ENCODE measurements at regions not wholly inside any gene's neighbourhood (a gene's known extent, or its start where the extent isn't known, plus 50 kb on each side); places are given as distances from the start of the nearest gene placed in this dataset.

DNA sequence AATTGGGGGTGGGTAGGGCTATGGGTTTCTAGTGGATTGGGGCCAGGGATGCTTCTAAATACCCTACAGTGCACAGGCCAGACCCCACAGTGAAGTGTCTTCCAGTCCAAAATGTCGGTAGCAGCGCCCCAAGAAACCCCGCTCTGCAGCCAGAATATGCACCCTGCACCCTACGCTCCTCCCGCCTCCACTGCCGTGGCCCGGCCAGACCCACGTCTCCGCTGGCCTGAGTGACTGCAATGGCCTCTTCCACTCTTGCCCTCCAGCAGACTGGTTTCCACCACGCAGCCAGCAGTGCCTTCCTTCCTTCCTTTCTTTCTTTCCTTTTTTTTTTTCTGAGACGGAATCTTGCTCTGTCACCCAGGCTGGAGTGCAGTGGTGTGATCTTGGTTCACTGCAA lies 91.4 kb upstream of the TAF1B start:
- no peak for DNase-seq (ENCODE audit: low read depth in 6 of 9, low spot score in 9 of 9)
- peaks cover 0 to 27% of the 10 kb centered on the region in 2 donors for H3K27me3 ChIP-seq (ENCODE audit: control insufficient read depth in 2 of 2, insufficient read depth in 1 of 2, low read length in 1 of 2)
- H3K4me1 ChIP-seq (ENCODE audit: control insufficient read depth in 2 of 2, insufficient read depth in 2 of 2, low read length in 2 of 2): peaks cover 21 to 30% of the 10 kb centered on the region in 2 donors
- H3K36me3 ChIP-seq (ENCODE audit: control insufficient read depth in 2 of 2, insufficient read depth in 2 of 2, low read length in 1 of 2): no peaks in the 10 kb centered on the region
- no peaks in the 10 kb centered on the region for H3K9me3 ChIP-seq (ENCODE audit: control insufficient read depth in 2 of 2, insufficient read depth in 1 of 2, low read length in 1 of 2)
- WGBS: 98% methylated on average over 11 of the region's 11 CpGs
- H3K4me3 ChIP-seq (ENCODE audit: low read length in 2 of 2): no peak overlapping the region
- H3K27ac ChIP-seq (ENCODE audit: low read depth in 1 of 2, low read length in 1 of 2): no peak overlapping the region

DNA sequence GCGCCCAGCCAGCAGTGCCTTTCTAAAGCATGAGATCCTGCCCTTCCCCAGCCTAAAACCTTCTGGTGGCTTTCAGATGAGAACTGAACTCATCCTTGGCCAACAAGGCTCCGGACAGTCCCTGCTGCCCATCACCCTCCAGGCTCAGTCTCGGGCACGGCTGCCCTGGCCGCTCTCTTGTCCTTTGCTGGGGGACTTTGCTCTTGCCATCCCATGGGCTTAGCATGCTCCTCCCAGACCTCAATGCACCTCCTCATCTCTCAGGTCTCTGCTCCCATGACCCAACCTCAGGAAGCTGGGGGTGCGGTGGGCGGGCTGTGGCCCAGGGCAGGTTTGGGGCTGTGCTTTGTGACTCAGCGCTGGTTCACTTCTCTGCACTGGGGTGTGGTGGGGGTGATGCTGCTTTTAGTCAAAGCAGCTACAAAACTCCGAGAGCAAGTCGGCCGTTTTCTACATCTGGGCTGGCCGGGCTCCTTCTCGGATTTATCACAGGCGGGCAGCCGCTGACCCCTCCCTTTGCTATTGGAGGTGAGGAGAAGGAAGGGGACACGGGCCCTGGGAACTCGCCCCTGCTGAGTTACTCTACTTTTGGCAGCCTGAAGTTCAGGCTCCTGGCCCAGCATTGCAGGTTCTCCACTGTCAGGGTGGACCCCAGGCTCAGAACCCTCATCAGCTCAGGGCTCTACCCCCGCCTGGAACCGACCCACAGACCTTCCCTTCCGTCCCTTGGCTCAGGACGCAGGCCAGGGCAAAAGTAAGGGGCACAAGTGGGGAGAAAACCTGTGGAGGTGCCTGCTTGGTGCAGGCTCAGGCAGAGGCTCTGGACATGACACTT lies 90.6 kb upstream of the TAF1B start:
- no peak for DNase-seq (ENCODE audit: low read depth in 6 of 9, low spot score in 9 of 9)
- H3K4me1 ChIP-seq (ENCODE audit: control insufficient read depth in 2 of 2, insufficient read depth in 2 of 2, low read length in 2 of 2): peaks cover 21 to 39% of the 10 kb centered on the region in 2 donors
- H3K36me3 ChIP-seq (ENCODE audit: control insufficient read depth in 2 of 2, insufficient read depth in 2 of 2, low read length in 1 of 2): no peaks in the 10 kb centered on the region
- H3K4me3 ChIP-seq (ENCODE audit: low read length in 2 of 2): no peak overlapping the region
- peaks cover 0 to 35% of the 10 kb centered on the region in 2 donors for H3K27me3 ChIP-seq (ENCODE audit: control insufficient read depth in 2 of 2, insufficient read depth in 1 of 2, low read length in 1 of 2)
- no peak overlapping the region for H3K27ac ChIP-seq (ENCODE audit: low read depth in 1 of 2, low read length in 1 of 2)
- 69% methylated on average over 21 of the region's 21 CpGs for WGBS
- H3K9me3 ChIP-seq (ENCODE audit: control insufficient read depth in 2 of 2, insufficient read depth in 1 of 2, low read length in 1 of 2): no peaks in the 10 kb centered on the region

DNA sequence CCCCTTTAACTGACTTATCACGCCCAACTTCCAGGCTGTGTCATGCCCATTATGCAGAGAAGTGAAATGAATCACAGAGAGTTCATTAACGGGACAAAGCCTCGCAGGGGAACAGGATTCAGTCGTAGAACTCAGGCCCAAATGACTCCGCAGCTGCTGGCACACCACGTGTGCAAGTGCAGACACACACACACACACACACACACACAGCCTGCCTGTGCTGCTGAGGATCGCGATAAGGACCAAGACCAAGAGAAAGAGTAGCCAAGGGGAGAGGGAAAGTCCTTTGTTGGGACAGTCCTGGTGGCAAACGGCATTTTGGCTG lies 90.0 kb upstream of the TAF1B start:
- WGBS: 43% methylated on average over 9 of the region's 9 CpGs
- Histone ChIP-seq H3K27ac (ENCODE audit: low read depth in 1 of 2, low read length in 1 of 2) (no peak overlapping the region), H3K27me3 (ENCODE audit: control insufficient read depth in 2 of 2, insufficient read depth in 1 of 2, low read length in 1 of 2) (peaks cover 0 to 41% of the 10 kb centered on the region in 2 donors), H3K9me3 (ENCODE audit: control insufficient read depth in 2 of 2, insufficient read depth in 1 of 2, low read length in 1 of 2) (no peaks in the 10 kb centered on the region), H3K4me3 (ENCODE audit: low read length in 2 of 2) (no peak overlapping the region), H3K36me3 (ENCODE audit: control insufficient read depth in 2 of 2, insufficient read depth in 2 of 2, low read length in 1 of 2) (no peaks in the 10 kb centered on the region), H3K4me1 (ENCODE audit: control insufficient read depth in 2 of 2, insufficient read depth in 2 of 2, low read length in 2 of 2) (peaks cover 21 to 44% of the 10 kb centered on the region in 2 donors)
- no peak for DNase-seq (ENCODE audit: low read depth in 6 of 9, low spot score in 9 of 9)

DNA sequence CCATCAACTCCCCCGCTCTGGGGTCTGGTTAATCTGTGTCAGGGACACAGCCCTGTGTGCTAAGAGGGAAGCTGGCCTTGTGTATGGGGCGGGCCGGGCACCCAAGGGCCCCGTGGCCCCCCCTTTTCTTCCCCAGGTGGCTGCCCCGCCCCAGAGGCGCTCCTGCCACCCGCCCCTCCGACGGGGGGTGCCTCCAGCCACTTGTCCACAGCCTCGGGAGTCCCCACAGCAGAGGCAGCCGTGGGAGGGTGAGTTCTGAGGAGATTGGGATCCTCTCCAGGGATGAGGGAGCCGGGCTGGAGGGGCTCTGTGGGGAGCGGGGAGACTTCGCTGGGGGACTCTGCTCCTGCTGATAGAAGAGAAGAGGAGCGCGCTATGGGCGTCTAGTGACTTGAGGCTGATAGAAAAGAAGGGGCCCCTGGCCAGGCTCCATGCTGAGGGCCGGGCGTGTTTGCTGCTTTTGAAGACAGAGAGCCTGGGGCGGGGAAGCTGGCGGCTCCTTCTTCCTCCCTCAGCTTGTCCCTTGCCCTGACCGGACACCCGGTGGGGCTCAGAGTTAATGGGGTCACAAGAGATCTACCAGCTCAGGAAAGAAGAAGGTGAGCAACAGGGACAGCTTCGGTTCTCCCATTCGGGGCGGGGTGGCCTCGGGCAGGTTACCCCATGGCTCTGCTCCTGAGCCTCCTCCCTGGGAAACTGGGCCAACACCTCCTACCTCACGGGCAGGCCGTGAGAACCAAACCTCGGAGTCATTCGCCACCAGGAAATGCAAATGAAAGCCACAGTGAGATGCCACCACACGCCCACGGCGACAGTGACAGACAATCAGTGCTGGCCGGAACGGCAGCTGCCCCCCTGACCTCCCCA lies 89.4 kb upstream of the TAF1B start:
- Histone ChIP-seq H3K4me3 (ENCODE audit: low read length in 2 of 2) (no peak overlapping the region), H3K36me3 (ENCODE audit: control insufficient read depth in 2 of 2, insufficient read depth in 2 of 2, low read length in 1 of 2) (no peaks in the 10 kb centered on the region), H3K27me3 (ENCODE audit: control insufficient read depth in 2 of 2, insufficient read depth in 1 of 2, low read length in 1 of 2) (peaks cover 0 to 42% of the 10 kb centered on the region in 2 donors), H3K9me3 (ENCODE audit: control insufficient read depth in 2 of 2, insufficient read depth in 1 of 2, low read length in 1 of 2) (no peaks in the 10 kb centered on the region), H3K4me1 (ENCODE audit: control insufficient read depth in 2 of 2, insufficient read depth in 2 of 2, low read length in 2 of 2) (peaks cover 21 to 48% of the 10 kb centered on the region in 2 donors), H3K27ac (ENCODE audit: low read depth in 1 of 2, low read length in 1 of 2) (no peak overlapping the region)
- DNase-seq (ENCODE audit: low read depth in 6 of 9, low spot score in 9 of 9): no peak
- WGBS: 68% methylated on average over 36 of the region's 36 CpGs

DNA sequence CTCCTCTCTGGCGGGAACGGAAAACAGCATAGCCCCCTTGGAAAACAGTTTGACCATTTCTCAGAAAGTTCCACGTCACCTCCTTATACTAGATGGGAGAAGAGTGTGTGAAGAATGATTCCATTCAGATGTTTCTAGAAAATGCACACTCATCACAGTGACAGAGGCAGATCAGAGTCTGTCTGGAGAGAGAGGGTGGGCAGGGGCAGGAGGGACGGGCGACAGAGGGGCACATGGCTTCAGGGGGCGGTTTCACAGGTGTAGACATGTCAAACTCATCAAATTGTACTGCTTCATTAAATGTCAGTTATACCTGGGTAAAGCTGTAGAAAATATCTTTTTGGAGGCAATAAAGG lies 88.8 kb upstream of the TAF1B start:
- Histone ChIP-seq H3K27ac (ENCODE audit: low read depth in 1 of 2, low read length in 1 of 2) (no peak overlapping the region), H3K4me3 (ENCODE audit: low read length in 2 of 2) (no peak overlapping the region), H3K4me1 (ENCODE audit: control insufficient read depth in 2 of 2, insufficient read depth in 2 of 2, low read length in 2 of 2) (peaks cover 21 to 54% of the 10 kb centered on the region in 2 donors), H3K36me3 (ENCODE audit: control insufficient read depth in 2 of 2, insufficient read depth in 2 of 2, low read length in 1 of 2) (no peaks in the 10 kb centered on the region), H3K27me3 (ENCODE audit: control insufficient read depth in 2 of 2, insufficient read depth in 1 of 2, low read length in 1 of 2) (peaks cover 0 to 42% of the 10 kb centered on the region in 2 donors), H3K9me3 (ENCODE audit: control insufficient read depth in 2 of 2, insufficient read depth in 1 of 2, low read length in 1 of 2) (no peaks in the 10 kb centered on the region)
- no peak for DNase-seq (ENCODE audit: low read depth in 6 of 9, low spot score in 9 of 9)
- WGBS: 48% methylated on average over 6 of the region's 6 CpGs

DNA sequence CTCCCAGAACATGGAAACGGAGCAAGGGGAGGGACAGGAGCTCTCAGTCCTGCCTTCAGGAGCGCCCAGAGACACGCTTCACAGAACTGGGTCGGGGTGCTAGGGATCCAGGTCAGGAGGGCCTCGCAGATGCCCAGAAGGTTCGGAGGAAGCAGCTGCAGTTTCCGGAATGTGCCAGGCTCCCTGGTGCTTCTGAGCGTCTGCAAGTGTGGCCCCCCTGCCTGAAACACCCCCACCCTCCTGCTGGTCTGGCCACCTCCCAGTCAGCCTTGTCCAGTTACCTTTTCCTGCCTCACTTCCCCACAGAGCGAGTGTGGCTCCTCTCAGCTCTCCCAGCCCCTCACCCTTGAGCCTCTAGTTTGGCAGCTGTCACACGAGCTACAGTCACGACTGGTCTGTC lies 88.3 kb upstream of the TAF1B start:
- Histone ChIP-seq H3K36me3 (ENCODE audit: control insufficient read depth in 2 of 2, insufficient read depth in 2 of 2, low read length in 1 of 2) (no peaks in the 10 kb centered on the region), H3K4me3 (ENCODE audit: low read length in 2 of 2) (no peak overlapping the region), H3K27ac (ENCODE audit: low read depth in 1 of 2, low read length in 1 of 2) (no peak overlapping the region), H3K27me3 (ENCODE audit: control insufficient read depth in 2 of 2, insufficient read depth in 1 of 2, low read length in 1 of 2) (peaks cover 0 to 42% of the 10 kb centered on the region in 2 donors), H3K9me3 (ENCODE audit: control insufficient read depth in 2 of 2, insufficient read depth in 1 of 2, low read length in 1 of 2) (no peaks in the 10 kb centered on the region), H3K4me1 (ENCODE audit: control insufficient read depth in 2 of 2, insufficient read depth in 2 of 2, low read length in 2 of 2) (peaks cover 24 to 59% of the 10 kb centered on the region in 2 donors)
- DNase-seq (ENCODE audit: low read depth in 6 of 9, low spot score in 9 of 9): no peak
- WGBS: 38% methylated on average over 11 of the region's 11 CpGs

DNA sequence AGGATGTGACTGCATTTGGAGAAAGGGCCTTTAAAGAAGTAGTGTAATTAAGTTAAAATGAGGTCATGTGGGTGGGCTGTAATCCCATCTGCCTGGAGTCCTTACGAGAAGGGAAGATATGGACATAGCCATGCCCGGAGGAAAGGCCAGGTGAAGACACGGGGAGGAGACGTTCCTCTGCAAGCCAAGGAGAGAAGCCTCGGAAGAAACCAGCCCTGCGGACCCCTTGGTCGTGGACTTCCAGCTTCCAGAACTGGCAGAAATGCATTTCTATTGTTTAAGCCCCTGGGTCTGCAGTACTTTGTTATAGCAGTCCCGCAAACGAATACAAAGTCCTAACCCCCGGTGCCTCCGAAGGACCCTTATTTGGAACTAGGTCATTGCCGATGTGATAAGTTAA lies 87.6 kb upstream of the TAF1B start:
- Histone ChIP-seq H3K4me1 (ENCODE audit: control insufficient read depth in 2 of 2, insufficient read depth in 2 of 2, low read length in 2 of 2) (peaks cover 30 to 66% of the 10 kb centered on the region in 2 donors), H3K4me3 (ENCODE audit: low read length in 2 of 2) (no peak overlapping the region)
- WGBS: 99% methylated on average over 12 of the region's 12 CpGs

DNA sequence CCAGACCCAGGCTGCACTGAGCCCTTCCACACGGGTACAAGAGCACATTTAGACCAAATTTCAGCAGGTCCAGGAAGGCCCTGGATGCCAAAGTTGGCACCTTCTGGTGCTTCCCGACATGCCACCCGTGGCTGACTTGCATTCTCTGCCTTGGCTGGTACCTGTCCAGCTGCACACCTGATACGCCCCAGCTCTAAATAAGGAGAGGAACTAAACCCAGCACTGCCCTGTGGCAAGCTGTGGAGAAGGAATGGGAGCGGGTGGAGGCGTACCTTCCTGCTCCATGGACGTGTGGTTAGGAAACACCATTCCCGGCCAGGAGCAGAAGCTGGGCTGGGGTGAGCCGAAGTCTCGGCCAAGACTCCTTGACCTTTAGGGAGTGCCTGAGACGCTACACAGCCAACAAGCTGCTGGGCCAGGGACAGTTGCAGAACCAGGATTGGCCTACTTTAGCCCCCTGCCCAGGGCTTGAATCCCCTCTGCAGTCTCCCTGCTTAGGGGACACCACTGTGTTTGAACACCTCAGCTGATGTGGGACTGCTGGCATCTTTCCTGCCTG lies 86.5 kb upstream of the TAF1B start:
- H3K27ac ChIP-seq (ENCODE audit: low read depth in 1 of 2, low read length in 1 of 2): no peak overlapping the region
- peaks cover 35 to 72% of the 10 kb centered on the region in 2 donors for H3K4me1 ChIP-seq (ENCODE audit: control insufficient read depth in 2 of 2, insufficient read depth in 2 of 2, low read length in 2 of 2)

More for the DNA sequence above, 87.6 kb upstream of the TAF1B start:
- peaks cover 0 to 42% of the 10 kb centered on the region in 2 donors for H3K27me3 ChIP-seq (ENCODE audit: control insufficient read depth in 2 of 2, insufficient read depth in 1 of 2, low read length in 1 of 2)
- H3K36me3 ChIP-seq (ENCODE audit: control insufficient read depth in 2 of 2, insufficient read depth in 2 of 2, low read length in 1 of 2): no peaks in the 10 kb centered on the region
- no peak for DNase-seq (ENCODE audit: low read depth in 6 of 9, low spot score in 9 of 9)
- no peaks in the 10 kb centered on the region for H3K9me3 ChIP-seq (ENCODE audit: control insufficient read depth in 2 of 2, insufficient read depth in 1 of 2, low read length in 1 of 2)
- no peak overlapping the region for H3K27ac ChIP-seq (ENCODE audit: low read depth in 1 of 2, low read length in 1 of 2)

More for the DNA sequence above, 86.5 kb upstream of the TAF1B start:
- no peaks in the 10 kb centered on the region for H3K9me3 ChIP-seq (ENCODE audit: control insufficient read depth in 2 of 2, insufficient read depth in 1 of 2, low read length in 1 of 2)
- no peaks in the 10 kb centered on the region for H3K36me3 ChIP-seq (ENCODE audit: control insufficient read depth in 2 of 2, insufficient read depth in 2 of 2, low read length in 1 of 2)
- no peak overlapping the region for H3K4me3 ChIP-seq (ENCODE audit: low read length in 2 of 2)
- peaks cover 0 to 42% of the 10 kb centered on the region in 2 donors for H3K27me3 ChIP-seq (ENCODE audit: control insufficient read depth in 2 of 2, insufficient read depth in 1 of 2, low read length in 1 of 2)
- no peak for DNase-seq (ENCODE audit: low read depth in 6 of 9, low spot score in 9 of 9)
- 93% methylated on average over 11 of the region's 11 CpGs for WGBS

All from thymus (tissue), 11 donors.